ENCODE measurements at regions not wholly inside any gene's neighbourhood (a gene's known extent, or its start where the extent isn't known, plus 50 kb on each side); places are given as distances from the start of the nearest gene placed in this dataset.
A peak's percentile ranks its signal among the peaks of the same experiment; 100 is the strongest.

DNA sequence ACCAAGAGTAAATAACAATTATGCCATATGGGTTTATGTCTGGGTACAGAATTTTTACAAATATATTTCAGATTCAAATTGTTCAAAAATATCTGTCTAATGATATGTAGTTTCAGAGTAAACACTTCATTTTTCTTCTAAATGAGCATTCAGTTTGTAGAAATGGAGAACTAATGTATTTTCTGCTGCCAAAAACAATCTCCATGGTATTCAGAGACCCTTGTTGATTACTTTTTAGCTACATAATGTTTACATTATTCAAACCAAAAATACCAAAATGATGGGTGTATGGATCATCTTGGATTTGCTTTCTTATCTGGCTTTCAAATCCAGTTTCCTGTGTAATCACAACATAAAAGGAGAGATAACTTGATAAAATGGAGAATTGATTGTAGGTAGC lies 576.0 kb upstream of the CDH4 start:
- DNase-seq (ENCODE audit: insufficient read length, low spot score) (no peak), FAIRE-seq (no peak)
- no peak for TF ChIP-seq POLR2A (IDR thresholded peaks at IDR 0.05; ENCODE audit: low read depth, low read length)

DNA sequence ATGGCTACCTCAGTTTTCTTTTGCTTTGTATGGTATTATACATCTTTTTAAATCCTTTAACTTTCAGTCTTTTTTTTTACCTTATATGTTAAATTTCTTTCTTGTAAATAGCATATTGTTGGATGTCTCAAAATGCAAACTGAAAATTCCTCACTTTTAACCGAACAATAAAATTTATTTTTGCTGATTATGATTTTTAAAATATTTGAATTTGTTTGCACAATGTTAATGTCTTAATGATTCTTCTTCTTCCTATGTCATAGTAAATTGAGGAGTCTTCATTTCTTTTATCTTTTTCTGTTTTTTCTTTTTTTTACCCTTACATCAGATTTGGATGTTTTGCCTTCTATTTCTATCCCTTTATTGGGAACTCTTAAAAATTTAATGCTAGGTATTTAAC lies 574.2 kb upstream of the CDH4 start:
- no peak for DNase-seq (ENCODE audit: insufficient read length, low spot score)

DNA sequence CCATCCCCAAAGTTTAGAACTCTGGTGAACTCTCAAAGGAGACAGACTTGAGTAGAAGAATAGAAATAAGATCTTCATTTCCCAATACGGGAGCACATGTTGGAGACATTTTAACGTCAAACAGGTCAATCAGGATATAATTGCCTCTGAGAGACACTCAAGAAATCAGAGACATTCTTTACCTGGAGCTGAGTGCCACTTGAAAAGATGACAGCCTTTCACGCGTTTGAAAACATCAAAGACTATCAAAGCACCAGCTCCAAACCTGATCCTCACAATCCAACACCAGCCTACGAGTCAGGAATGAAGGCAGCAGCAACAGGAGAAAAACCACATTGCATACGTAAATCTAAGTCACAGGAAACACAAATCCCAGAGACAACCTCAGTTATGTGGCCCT lies 571.5 kb upstream of the CDH4 start:
- no peak for TF ChIP-seq POLR2A (IDR thresholded peaks at IDR 0.05; ENCODE audit: low read depth, low read length)
- FAIRE-seq (no peak), DNase-seq (ENCODE audit: insufficient read length, low spot score) (no peak)

More for the DNA sequence above, 574.2 kb upstream of the CDH4 start:
- TF ChIP-seq POLR2A (IDR thresholded peaks at IDR 0.05; ENCODE audit: low read depth, low read length) = no peak
- FAIRE-seq = no peak

DNA sequence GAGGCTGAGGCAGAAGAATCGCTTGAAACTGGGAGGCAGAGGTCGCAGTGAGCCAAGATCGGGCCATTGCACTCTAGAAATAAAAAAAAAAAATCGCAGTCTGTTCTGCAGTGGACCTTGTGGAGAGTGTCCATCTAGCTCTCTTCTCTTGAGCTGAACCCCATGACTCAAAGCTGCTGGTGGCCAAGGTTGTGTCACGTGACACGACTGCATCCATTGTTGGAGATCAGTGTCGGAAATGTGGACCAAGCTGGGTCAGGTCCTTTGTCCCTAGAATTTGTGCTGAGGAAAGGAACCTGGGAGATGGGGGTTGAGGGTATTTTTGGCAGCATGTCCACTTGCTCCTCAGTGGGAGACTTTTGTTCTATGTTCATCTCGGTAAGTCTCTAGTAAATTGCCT lies 564.8 kb upstream of the CDH4 start:
- FAIRE-seq = no peak

DNA sequence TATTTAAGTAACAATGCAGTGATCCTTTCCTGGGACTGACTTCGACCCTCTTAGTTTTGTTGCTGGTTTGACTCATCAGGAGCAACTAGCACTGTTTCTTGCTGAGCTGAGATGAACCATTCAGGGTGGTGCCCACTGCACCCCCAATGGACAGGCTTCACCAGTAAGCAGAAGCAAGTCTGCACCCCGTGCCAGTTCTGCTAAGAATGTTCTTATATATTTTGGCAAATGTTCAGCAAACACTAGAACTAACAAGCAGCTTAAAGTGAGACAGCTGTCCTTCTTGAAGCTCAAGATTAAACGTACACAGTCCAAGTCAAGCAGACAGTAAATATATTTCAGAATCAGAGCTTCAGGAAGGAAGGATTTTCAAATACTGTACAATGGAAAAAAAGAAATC lies 561.3 kb upstream of the CDH4 start:
- DNase-seq (ENCODE audit: insufficient read length, low spot score) (no peak), FAIRE-seq (no peak)
- TF ChIP-seq POLR2A (IDR thresholded peaks at IDR 0.05; ENCODE audit: low read depth, low read length) = no peak

More for the DNA sequence above, 564.8 kb upstream of the CDH4 start:
- TF ChIP-seq POLR2A (IDR thresholded peaks at IDR 0.05; ENCODE audit: low read depth, low read length) = no peak
- no peak for DNase-seq (ENCODE audit: insufficient read length, low spot score)

DNA sequence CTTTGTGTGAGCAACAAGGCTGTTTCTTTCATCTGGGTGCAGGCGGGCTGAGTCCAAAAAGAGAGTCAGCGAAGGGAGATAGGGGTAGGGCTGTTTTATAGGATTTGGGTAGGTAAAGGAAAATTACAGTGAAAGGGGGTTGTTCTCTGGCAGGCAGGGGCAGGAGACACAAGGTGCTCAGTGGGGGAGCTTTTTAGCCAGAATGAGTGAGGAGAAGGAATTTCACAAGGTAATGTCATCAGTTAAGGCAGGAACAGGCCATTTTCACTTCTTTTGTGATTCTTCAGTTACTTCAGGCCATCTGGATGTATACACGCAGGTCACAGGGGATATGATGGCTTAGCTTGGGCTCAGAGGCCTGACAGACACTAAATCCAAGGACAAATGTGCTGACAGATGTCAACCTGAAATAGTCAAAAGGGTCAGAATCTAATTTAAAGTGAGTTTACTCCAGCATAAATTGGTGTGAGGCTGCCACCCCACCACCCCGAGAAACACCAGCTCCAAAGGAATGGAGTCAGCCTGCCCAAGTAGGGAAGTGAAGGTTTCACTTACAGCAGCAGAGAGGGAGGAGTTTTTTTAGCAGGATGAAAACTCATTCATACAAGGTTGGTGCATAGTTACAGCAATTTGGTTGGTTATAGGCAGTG lies 560.0 kb upstream of the CDH4 start:
- DNase-seq (ENCODE audit: insufficient read length, low spot score) (no peak), FAIRE-seq (no peak)
- no peak for TF ChIP-seq POLR2A (IDR thresholded peaks at IDR 0.05; ENCODE audit: low read depth, low read length)

DNA sequence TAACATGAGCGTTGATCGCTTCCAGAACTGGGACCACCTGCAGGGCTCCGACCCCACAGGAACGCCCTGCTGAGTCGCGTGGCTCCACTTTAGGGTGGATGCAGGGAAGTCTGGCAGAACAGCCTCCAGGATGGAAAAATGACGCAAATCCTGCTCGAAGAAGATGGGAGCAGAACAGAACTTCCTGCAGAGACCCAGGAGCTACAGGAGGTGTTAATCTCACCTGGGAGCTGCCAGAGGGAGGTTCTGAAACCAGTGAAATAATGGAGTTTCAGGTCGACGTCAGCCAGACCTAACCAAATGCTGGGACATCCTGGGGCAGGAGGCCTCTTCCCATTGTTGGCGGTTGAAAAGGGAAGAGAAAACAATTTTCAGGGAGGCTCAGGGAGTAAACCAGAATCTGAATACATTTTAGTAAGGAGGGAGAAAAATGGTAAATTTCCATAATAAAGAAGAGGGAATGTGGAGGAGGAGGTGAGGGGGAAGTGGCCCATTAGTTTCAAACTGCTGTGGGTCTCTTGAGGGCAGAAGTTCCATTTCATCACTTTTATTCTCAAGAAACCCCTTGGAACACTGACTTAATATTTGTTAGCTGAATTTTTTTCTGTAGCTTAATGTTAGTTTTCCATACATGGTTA lies 558.4 kb upstream of the CDH4 start:
- TF ChIP-seq POLR2A (IDR thresholded peaks at IDR 0.05; ENCODE audit: low read depth, low read length) = no peak
- FAIRE-seq = no peak
- DNase-seq (ENCODE audit: insufficient read length, low spot score) = no peak

DNA sequence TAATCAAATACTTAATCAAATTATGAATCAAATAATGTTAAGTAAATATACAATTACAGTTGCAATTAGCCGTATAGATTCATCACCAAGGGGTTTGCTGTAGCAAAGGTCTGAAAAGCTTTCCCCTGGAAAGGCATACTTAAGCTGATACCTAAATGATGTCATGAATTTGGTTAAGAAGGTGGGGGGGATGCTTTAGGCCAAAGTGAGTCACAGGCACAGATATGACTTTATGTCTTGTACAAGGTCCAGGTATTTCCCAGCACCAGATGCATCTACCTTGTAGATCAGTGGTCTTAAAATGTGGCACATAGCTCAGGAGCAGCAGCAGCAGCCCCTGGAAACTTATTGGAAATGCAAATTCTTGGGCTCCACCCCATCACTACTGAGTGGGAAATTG lies 557.3 kb upstream of the CDH4 start:
- no peak for DNase-seq (ENCODE audit: insufficient read length, low spot score)
- no peak for TF ChIP-seq POLR2A (IDR thresholded peaks at IDR 0.05; ENCODE audit: low read depth, low read length)
- no peak for FAIRE-seq

DNA sequence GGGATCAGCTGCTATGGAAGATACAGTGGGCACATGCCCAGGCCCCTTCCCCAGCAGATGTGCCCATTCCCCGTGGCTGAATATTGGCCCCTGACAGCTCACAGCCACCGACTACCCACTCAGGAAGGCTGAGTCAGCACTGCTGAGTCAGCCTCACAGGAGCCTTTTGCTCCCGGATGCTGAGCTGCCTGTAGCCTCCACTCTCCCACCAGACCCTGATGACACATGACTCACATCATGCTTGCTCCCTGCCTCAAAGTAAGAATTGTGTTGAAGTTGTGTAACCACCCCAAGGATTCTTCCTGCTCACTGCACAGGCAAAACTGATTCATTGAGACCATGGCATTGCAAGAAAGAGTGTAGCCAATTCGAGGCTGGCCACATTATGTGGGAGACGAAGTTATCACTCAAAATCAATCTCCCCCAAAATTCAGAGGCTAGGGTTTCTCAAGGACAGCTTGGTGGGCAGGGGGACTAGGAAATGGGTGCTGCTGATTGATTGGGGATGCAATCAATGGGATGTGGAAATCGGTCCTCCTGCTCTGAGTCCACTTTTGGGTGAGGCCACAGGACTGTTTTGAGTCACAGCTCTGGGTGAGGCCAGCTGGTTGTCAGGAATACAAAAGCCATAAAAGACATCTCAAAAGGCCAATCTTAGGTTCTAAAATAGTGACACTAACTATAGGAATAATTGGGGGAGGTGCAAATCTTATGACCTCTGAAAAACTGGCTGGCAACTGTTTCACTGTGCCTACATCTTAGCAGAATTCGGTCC lies 556.6 kb upstream of the CDH4 start:
- FAIRE-seq (no peak), DNase-seq (ENCODE audit: insufficient read length, low spot score) (peak; percentile 31)
- TF ChIP-seq POLR2A (IDR thresholded peaks at IDR 0.05; ENCODE audit: low read depth, low read length) = no peak

DNA sequence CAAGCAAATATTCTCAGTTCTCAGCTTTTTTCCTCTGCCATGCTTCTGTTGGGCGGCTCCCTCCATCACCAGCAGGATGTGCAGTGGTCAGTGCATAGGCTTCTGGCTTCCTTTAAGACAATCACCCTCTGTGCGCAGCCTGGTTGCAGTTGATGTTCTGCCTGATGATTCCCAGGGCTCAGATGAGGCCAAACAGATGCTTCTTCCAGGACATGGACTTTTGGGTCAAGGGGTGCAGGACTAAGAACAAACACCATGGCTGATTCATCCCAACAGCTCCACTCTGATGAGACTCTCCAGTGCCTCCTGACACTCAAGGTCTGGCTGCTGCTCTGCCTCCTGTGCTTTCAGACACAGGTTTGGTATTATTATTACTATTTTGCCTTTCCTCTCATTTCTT lies 554.8 kb upstream of the CDH4 start:
- no peak for TF ChIP-seq POLR2A (IDR thresholded peaks at IDR 0.05; ENCODE audit: low read depth, low read length)
- DNase-seq (ENCODE audit: insufficient read length, low spot score) (no peak), FAIRE-seq (no peak)

DNA sequence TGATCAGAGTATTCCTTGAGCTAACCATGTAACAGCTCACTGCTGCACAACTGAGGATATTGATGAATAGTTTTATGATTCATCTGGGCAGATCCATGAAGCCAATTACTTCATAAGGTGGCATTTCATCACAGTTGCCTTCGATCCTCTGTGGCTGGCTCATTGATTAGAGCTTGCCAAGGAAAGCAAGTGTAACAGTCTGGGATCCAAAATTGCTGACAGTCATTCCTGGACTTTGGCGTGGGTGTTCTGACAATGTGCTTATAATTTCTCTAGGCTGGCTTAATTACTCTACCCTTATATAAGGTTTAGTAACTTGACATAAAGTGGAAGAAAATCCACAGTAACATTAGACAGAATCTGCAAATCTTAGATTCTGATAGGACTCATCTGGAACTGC lies 551.3 kb upstream of the CDH4 start:
- FAIRE-seq (no peak), DNase-seq (ENCODE audit: insufficient read length, low spot score) (no peak)
- no peak for TF ChIP-seq POLR2A (IDR thresholded peaks at IDR 0.05; ENCODE audit: low read depth, low read length)

DNA sequence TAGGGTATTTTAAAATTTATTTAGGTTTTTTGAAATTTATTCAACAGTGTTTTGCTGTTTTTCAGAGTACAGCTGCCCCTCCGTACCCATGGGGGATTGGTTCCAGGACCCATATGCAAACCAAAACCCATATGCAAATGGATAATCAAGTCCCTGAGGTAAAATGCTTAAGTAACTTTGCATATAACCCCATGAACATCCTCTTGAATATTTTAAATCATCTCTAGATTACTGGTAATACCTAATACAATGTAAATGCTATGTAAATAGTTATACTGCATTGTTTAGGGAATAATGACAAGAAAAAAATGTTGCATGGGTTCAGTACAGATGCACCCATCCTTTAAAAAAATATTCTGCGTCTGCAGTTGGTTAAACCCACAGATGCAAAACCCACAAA lies 547.9 kb upstream of the CDH4 start:
- DNase-seq (ENCODE audit: insufficient read length, low spot score) (no peak), FAIRE-seq (no peak)
- TF ChIP-seq POLR2A (IDR thresholded peaks at IDR 0.05; ENCODE audit: low read depth, low read length) = no peak

DNA sequence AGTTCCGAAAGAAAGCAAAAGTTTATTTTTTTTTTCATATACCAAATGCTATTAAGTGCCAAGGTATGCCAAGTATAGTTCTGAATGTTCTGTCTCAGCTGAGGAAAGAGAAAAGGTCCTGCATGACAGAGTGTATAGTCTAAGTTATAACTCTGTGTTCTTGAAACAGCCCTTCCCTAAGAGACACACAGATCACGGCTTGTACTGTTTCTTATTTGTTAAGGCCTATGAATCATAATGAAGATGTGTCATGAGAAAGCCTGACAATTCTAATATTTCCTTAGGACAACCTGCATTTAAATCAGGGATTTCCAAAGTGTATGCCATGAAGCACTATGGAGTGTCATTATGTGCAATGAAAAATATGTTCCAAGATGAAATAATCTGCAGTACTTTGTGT lies 538.7 kb upstream of the CDH4 start:
- no peak for FAIRE-seq
- DNase-seq (ENCODE audit: insufficient read length, low spot score) = no peak
- TF ChIP-seq POLR2A (IDR thresholded peaks at IDR 0.05; ENCODE audit: low read depth, low read length) = no peak

DNA sequence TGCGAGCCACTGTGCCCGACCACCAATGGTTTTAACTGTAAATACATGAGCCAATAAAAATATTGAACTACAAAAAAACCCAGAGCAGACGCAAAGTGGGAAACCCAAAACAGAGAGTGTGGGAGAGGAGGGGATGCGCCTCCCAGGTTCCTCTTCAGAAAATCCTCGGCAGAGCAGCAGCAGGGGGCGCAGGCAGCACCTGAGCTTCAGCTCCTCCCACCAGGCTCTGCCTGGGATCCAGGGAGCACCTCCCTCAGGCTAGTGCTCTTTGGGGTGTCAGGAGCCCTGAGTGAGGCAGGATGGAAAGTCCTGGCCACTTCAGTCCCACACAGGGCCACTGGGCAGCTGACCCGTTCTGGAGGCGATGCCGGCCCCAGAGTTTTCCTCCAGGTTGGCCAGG lies 536.9 kb upstream of the CDH4 start:
- TF ChIP-seq POLR2A (IDR thresholded peaks at IDR 0.05; ENCODE audit: low read depth, low read length) = no peak
- FAIRE-seq = no peak
- DNase-seq (ENCODE audit: insufficient read length, low spot score) = no peak
